HepG2 (cell line): ENCODE measurements at regions not wholly inside any gene's neighbourhood (a gene's known extent, or its start where the extent isn't known, plus 50 kb on each side); places are given as distances from the start of the nearest gene placed in this dataset.

ENCODE experiments used
- ATAC-seq: fragments of 200-7000 bp; cut with Tn5 transposase; 3 replicates; pipeline ENCODE4 v1.9.1; 2020; ENCODE audit warnings: mild to moderate bottlenecking, moderate library complexity
- BruUV-seq: library from RNA; stranded (reverse); fragments of 400-500 nt; replicated peaks from 2 replicates; lab custom pipeline; 2021; lab: Mats Ljungman, UMichigan
- CTCF ChIA-PET: fragments of 300-600 bp; formaldehyde crosslinking; extraction: SDS; loops from one replicate; lab custom pipeline; 2021; ENCODE audit warnings: low total read pairs, inconsistent platforms, low intra/inter-chr PET ratio; lab: Yijun Ruan, JAX
- POLR2A ChIA-PET: fragments of 350-600 bp; sonication (Branson Sonifier 250); formaldehyde crosslinking; loops from one replicate; lab custom pipeline; 2020; ENCODE audit warnings: antibody characterized with exemption, inconsistent platforms; lab: Yijun Ruan, JAX
- DNase-seq: peaks from one replicate; pipeline ENCODE4 v3.0.0-alpha.2; 2015; ENCODE audit warnings: low spot score
- FAIRE-seq: peaks from 3 replicates; lab custom pipeline; 2011; peaks lifted over from hg19 to GRCh38; lab: Jason Lieb, UNC
- H2AFZ ChIP-seq: one replicate; pipeline ENCODE4 v1.6.1; 2011; ENCODE audit warnings: low read length, inconsistent platforms
- H3K27ac ChIP-seq: fragments of 300-600 bp; 3 replicates; pipeline ENCODE4 v1.8.0; 2011; ENCODE audit warnings: mixed run types, mild to moderate bottlenecking, mixed read lengths, low read length, inconsistent platforms; ENCODE audit not compliant: insufficient read depth; ENCODE audit errors: extremely low read length
- H3K27me3 ChIP-seq, 2 experiments: fragments of 200-600 bp in 1 of 2; 2 replicates in 1 of 2; 3 replicates in 1 of 2; pipeline versions ENCODE4 v1.6.0 to v1.8.0; 2011; ENCODE audit warnings: low read length in 2 of 2, mild to moderate bottlenecking in 2 of 2, moderate library complexity in 2 of 2, inconsistent platforms in 1 of 2; ENCODE audit not compliant: insufficient read depth in 2 of 2, control insufficient read depth in 1 of 2
- H3K36me3 ChIP-seq, 2 experiments: fragments of 200-600 bp in 1 of 2; replicated peaks in 1 of 2; 2 replicates in 1 of 2; 3 replicates in 1 of 2; pipeline versions ENCODE4 v1.5.1 to v1.8.0; 2011; ENCODE audit warnings: low read length in 2 of 2, inconsistent platforms in 1 of 2; ENCODE audit not compliant: insufficient read depth in 2 of 2, control insufficient read depth in 1 of 2
- H3K4me1 ChIP-seq: 2 replicates; pipeline ENCODE4 v1.5.1; 2012; ENCODE audit warnings: low read length, inconsistent platforms; ENCODE audit not compliant: insufficient read depth
- H3K4me2 ChIP-seq: 2 replicates; pipeline ENCODE4 v1.6.0; 2011; ENCODE audit warnings: low read depth, low read length, inconsistent platforms
- H3K4me3 ChIP-seq, 3 experiments: fragments of 200-600 bp in 1 of 3; sonication (generic), shearing (Covaris generic) in 1 of 3; replicated peaks in 1 of 3; 2 replicates each; pipeline ENCODE4 v1.5.1; 2011 to 2016; ENCODE audit warnings: low read length in 3 of 3, inconsistent platforms in 2 of 3, low read depth in 2 of 3, mild to moderate bottlenecking in 2 of 3, control low read depth in 1 of 3, mixed read lengths in 1 of 3; ENCODE audit not compliant: insufficient read depth in 1 of 3
- H3K79me2 ChIP-seq: one replicate; pipeline ENCODE4 v1.6.1; 2011; ENCODE audit warnings: low read length, inconsistent platforms; ENCODE audit not compliant: insufficient read depth
- H3K9ac ChIP-seq: 2 replicates; pipeline ENCODE4 v1.6.0; 2011; ENCODE audit warnings: mild to moderate bottlenecking, low read depth, low read length, inconsistent platforms; ENCODE audit not compliant: insufficient read depth
- H3K9me3 ChIP-seq: 2 replicates; pipeline ENCODE4 v1.5.1; 2012; ENCODE audit warnings: mild to moderate bottlenecking, low read length
- H4K20me1 ChIP-seq: 2 replicates; pipeline ENCODE4 v1.6.0; 2011; ENCODE audit warnings: inconsistent platforms, mild to moderate bottlenecking, low read length, moderate library complexity; ENCODE audit not compliant: insufficient read depth
- ETS1 ChIP-seq: sonication (generic); formaldehyde crosslinking; IDR thresholded peaks from 2 replicates; pipeline ENCODE4 v1.4.0; 2020; ENCODE audit warnings: missing genetic modification reagents
- SAFB2 ChIP-seq: sonication (generic); formaldehyde crosslinking; IDR thresholded peaks from 2 replicates; pipeline ENCODE4 v1.5.1; 2020; ENCODE audit warnings: missing genetic modification reagents, low read depth, mild to moderate bottlenecking, borderline replicate concordance
- SMARCC2 ChIP-seq: fragments of 450-650 bp; IDR thresholded peaks from 2 replicates; pipeline ENCODE4 v1.6.1; 2017; ENCODE audit warnings: antibody characterized with exemption, mild to moderate bottlenecking
- TCF12 ChIP-seq, 2 experiments: fragments of 450-650 bp in 1 of 2; sonication (generic) in 1 of 2; formaldehyde crosslinking in 1 of 2; IDR thresholded peaks; 2 replicates each; pipeline versions ENCODE4 v1.6.1 to v1.8.0; 2017 to 2022; ENCODE audit warnings: antibody characterized with exemption in 1 of 2, mild to moderate bottlenecking in 1 of 2, missing genetic modification reagents in 1 of 2, moderate library complexity in 1 of 2
- ZBTB34 ChIP-seq: sonication (generic); formaldehyde crosslinking; IDR thresholded peaks from 2 replicates; pipeline ENCODE4 v1.8.0; 2022; ENCODE audit warnings: mild to moderate bottlenecking, missing genetic modification reagents
- WGBS: methylation state at CpG from one replicate; pipeline ENCODE4 v1.1.6; 2017; ENCODE audit warnings: low lambda C conversion rate; 5-methylcytosine and 5-hydroxymethylcytosine counted together
- in situ Hi-C: cut with HindIII; loops from 2 replicates; pipeline ENCODE4 v1.10.0; 2017; ENCODE audit warnings: low pct_unique_long_range_greater_than_20kb; ENCODE audit not compliant: extremely low pct_ligation_motif_present
- intact Hi-C: fragments of 100-400 bp; cut with micrococcal nuclease; formaldehyde crosslinking; loops from one replicate; pipeline ENCODE4 v1.10.0; 2022; ENCODE audit not compliant: unreplicated experiment

GRCh38 chr11:19372381-19372780 lies 131.6 kb upstream of the E2F8 start (continued):
- no peak for TF ChIP-seq SMARCC2

GRCh38 chr11:19370100-19370861 lies 129.5 kb upstream of the E2F8 start:
- TF ChIP-seq ZBTB34 (CRISPR knock-in tag) (no peak), TCF12 (IDR thresholded peaks at IDR 0.05) (no peak), TCF12 (CRISPR knock-in tag; IDR thresholded peaks at IDR 0.05) (no peak), ETS1 (CRISPR knock-in tag) (no peak), SAFB2 (no peak)
- Histone ChIP-seq H3K9ac (no peak overlapping the region), H3K27ac (no peak overlapping the region), H3K4me3 (no peak overlapping the region), H3K79me2 (no peaks in the 10 kb centered on the region), H4K20me1 (no peaks in the 10 kb centered on the region), H2AFZ (no peak overlapping the region), H3K4me1 (no peaks in the 10 kb centered on the region), H3K27me3 (no peaks in the 10 kb centered on the region; a peak in 1 of 5 replicates), H3K36me3 (no peaks in the 10 kb centered on the region), H3K4me2 (no peak overlapping the region), H3K9me3 (no peaks in the 10 kb centered on the region)
- 24% methylated on average over 7 of the region's 7 CpGs for WGBS
- intact Hi-C loops = no loop called here
- FAIRE-seq (no peak), DNase-seq (no peak), ATAC-seq (no peak)
- no TSS peak for BruUV-seq
- in situ Hi-C loops = no loop called here
- ChIA-PET POLR2A (no interaction called here), CTCF (no interaction called here)
